CD4-positive, alpha-beta T cell treated with Interferon gamma for 1 hour (primary cell): ENCODE measurements at regions not wholly inside any gene's neighbourhood (a gene's known extent, or its start where the extent isn't known, plus 50 kb on each side); places are given as distances from the start of the nearest gene placed in this dataset.
"Not testable (repeated sequence)": the region's sequence is repeated elsewhere in the genome, so short reads cannot be mapped to it uniquely, and the experiment has no call there.

Source experiments
- DNase-seq: peaks from one replicate; pipeline ENCODE4 v3.0.0-alpha.2; 2020

DNA sequence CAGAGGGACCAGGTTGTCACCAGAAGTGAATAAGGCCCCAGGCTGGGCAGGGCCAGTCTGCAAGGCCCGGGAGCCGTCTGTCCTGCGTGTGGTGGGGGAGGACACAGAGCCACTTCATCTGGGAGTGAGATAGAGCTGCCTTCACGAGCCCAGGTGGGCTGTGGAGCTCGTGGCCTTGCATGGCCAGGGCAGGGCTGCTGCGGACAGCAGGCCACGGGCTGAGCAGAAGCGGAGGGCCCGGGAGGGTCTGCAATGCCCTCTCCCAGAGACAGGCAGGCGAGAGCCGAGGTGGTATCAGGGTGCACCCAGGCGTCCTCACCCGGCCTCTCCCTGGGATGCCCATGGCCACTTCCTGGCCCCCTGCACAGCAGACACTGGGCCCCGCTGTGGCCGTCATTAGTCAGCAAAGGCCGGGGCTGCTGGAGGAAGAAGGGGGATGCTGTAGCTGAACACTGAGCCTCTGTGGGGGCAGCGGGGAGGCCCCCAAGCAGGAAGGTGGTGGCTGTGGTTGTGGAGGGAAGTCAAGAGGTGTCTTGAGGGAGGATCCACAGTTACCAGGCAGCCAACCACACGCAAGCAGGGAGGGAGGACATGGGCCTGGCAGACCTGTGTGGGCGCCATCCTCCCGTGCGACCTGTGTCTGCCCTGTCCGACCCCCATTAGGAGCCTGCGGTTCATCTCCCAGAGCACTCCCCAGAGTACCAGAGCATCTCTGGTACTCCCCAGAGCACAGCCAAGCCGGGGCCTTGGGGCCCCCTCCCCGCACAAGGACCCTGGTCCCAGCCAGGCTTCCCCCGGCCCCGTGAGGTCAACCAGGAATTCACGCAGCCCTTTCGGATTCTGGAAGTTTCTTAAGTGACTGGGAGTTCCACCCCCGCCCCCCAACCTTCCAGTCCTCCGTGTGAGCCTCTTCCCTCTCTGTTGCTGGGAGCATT is 1109.5 kb downstream of the BRD1 start:
- no peak for DNase-seq

DNA sequence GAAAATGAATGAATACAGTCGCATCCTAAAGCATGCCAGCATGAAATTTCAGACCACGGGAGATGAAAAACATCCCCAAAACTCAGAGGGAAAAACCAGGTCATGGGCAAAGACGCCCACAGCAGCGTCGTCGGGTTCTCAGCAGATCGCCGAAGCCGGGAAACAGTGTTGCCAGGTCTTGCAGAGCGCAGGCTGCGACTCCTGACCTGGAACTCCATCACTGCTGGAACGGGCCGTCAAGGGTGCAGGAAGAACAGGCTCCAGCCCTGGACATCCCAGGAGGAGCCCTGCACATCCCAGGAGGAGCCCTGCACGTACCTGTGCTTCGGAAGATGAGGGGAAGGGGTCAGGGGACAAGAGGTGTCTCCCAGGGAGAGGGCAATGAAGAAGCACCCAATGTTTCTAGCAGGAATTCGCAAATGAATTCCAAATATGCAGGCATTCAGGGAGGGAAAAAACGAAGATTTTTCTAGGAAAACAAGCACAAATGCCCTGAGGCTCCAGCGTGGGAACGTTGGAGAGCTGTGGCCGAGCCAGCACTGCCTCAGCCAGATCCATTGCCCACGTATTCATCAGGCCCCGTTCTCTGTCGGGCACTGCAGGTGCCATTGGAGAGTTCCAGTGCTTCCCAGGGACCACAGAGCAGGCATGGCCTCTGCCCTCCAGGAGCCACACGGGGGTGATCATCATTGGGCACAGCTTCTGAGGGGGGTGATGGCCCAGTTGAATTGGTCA is 1110.4 kb downstream of the BRD1 start:
- no peak for DNase-seq

DNA sequence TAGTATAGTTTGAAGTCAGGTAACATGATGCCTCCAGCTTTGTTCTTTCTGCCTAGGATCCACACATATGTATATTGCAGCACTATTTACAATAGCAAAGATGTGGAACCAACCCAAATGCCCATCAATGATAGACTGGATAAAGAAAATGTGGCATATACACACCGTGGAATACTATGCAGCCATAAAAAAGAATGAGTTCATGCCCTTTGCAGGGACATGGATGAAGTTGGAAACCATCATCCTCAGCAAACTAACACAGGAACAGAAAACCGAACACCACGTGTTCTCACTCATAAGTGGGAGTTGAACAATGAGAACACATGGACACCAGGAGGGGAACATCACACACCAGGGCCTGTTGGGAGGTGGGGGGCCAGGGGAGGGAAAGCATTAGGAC is 1111.5 kb downstream of the BRD1 start:
- DNase-seq: not testable (repeated sequence)

DNA sequence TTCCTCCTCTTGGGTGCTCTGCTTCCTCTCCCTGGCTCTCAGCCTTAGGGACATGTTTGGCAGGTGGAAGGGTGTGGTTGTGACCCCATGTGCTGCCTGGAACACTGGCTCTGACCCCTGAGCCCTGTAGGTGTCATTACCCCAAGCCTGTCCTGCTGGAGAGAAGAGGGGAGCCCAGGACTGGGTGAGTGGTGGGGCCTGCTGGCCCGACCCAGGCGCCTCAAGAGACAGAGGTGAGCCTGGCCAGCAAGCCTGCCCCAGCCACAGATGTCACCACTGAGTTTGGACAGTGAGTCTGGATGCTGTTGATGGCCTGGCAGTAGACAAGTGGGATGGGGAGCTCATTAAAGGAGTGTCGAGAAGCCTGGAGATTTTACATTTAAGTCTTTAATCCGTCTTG is 1112.2 kb downstream of the BRD1 start:
- no peak for DNase-seq

DNA sequence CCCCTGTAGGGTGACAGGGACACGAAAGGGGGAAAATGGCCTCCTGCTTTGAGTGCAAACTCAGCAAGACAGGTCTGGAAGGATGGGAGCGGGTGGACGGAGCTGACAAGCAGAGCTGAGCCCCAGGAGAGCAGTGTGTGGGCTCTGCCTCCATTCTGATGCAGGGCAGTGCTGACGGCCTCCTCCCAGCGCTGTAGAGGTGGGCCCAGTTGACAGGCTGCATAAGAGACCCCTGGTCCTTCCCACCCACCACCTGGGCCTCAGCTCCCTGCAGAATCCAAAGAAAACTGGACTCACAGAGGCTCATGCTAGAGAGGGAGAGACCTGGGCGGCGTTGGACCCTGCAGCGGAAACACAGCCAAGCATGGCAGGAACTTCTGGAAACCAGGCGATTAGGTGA is 1113.4 kb downstream of the BRD1 start:
- no peak for DNase-seq

DNA sequence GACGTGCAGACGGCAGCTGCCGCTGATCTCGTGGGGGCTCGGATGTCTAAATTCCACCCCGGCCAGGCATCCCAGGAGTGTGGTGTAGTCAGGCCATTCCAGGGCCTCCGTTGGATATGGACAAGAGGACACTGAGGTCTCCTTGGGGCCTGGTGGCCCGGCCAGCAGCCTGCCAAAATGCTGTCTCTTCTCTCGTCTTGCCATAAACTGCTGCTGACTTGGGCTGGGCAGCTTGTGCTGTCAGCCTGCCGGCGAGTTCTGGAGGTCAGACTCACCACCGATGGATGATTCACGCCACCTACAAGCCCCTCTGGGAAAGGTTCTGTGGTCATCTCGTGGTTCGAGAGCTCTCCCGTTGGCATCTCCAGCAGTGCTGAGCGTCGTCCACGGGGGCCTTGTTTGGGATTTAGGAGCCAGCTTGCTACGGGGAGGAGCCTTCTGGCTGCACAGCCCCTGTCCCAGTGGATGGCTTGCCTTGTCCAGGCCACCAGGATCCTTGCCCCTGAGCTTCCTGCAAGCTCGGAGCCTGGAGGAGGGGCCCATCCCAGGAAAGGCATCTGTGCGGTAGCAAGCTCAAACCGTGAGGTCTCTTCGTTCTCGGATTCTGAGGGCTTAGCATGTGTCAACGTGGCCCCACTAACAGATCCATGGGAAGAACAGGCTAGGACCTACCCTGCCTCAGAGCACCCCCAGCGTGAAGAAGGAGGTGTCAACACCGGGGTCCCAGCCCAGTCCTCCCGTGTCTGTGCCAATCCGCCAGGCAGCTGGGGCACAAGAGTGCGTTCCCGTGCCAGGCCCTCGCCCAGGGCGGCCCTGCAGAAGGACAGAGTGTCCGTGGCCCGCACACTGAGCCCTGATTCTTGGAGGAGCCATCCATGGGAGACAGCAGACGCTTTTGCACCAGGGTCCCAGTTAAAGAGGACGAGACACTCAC is 1114.1 kb downstream of the BRD1 start:
- DNase-seq: no peak

DNA sequence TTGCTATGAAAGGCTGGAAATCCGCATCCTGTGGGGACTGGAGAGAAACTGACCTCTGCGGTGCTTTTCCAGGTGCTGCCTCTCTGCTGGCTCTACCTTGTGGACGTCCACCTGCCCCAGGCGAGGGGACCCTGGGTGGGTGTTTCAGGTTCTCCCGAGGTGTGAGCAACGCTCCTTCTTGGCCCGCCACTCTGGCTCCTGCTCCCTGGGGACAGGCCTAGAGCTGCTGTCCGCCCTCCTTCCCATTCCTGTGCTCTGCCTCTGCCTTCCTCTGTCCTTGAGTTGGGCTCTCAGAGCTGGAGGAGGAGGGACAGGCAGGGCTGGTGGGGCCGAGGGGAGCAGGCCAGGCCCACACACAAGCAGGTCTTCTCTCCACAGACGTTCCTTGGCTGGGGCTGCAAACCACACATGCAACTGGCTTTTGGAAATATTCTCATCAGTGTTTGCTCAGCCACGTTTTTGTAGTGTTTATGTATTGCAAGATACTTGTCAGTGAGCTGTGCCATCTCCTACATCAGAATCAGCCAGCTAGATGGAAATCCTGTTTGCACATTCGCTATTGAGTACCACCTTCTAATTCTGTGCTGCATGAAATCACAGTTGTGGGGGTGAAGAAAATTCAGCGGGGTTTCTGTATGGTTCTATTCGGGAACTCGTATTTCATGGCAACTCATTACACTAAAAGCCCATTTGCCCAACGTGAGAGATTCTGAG is 1115.0 kb downstream of the BRD1 start:
- DNase-seq: no peak

DNA sequence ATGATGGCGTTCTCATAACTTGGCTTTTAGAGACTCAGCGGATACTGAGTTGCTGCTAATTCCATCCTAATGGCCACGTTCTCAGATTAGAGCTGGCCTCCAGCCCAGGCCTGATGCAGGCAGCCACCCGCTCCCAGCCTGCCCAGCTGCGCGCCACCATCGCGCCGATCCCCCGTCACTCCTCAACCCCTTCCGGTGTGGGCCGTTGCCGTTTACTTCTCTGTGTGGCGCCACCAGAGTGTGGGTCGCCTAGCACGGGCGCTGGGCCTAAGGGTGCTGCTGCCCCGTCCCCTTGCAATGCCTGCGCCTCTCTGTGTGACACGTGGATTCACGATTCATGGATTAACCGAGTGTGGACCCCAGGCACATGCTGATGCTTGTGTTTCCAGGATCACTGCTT is 1116.0 kb downstream of the BRD1 start:
- DNase-seq: no peak

DNA sequence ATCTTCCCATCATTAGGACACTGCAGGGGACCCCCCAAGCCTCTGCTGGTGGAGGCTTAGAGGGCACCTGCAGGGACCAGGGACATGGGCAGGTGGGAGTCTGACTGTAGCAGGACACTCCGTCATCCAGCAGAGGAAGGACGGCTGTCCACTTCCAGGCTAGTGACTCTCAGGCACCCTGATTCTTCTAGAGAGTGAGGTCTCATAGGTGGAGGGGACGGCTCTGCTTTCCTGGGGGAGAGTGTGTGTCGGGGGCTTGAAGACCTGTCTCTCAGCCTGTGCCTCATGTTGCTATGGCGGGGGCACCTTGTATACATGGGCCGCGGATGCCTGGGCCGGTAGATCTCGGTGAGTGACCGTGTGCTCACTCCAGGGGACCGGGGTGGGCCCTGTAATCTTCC is 1116.6 kb downstream of the BRD1 start:
- DNase-seq: no peak

DNA sequence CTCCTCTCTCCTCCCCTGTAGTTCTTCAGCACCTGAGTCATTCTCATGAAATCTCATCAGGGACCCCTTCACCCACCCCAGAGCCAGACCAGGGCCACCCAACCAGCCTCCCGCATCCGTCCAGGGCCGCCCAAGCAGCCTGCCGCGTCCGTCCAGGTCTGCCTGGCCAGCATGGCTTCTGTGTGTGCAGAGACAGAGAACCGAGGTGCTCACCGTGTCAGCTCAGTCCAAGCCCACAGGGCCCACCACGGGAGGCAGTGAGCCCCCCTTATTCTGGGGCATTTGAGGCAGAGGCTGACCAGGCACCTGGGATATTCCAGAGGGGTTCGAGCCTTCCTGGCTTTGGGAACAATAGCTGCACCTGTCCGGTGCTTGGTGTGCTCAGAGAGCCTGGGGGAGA is 1117.3 kb downstream of the BRD1 start:
- no peak for DNase-seq

DNA sequence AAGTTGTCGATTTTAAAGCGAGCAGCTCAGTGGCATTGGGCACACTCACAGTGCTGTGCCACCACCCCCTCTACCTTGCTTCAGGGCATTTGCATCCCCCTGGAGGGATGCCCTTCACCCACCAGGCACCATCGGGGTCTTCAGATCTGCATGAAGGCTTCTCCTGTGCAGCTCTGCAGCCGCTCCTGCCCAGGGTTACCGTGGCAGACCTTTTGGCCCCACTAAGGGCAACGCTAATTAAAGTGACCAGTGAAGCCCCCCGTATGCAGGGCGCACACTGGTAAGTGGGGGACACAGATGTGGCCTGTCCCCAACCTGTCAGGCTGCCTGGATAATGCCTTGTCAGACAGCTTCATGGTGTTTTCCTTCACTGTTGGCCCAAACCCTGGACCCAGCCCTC is 1117.7 kb downstream of the BRD1 start:
- DNase-seq: no peak

DNA sequence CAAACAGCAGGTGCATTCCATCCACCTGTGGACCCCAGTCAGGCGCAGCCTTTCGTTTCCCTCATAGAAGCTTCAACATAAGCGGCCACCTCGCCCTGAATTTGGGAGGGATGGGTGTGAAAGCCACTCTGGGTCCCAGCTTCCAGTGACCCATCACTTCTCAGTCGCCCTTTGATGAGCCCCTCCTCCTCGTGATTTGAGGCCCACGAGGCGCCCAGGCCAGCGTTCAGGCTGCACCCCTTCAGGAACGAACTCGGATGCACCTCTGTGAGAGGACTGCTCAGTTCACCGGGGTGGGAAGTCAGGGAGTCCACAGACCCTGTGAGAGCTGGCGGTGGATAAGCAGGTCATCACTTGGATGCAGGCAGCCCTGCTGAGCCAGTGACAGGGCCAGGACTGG is 1118.2 kb downstream of the BRD1 start:
- no peak for DNase-seq

DNA sequence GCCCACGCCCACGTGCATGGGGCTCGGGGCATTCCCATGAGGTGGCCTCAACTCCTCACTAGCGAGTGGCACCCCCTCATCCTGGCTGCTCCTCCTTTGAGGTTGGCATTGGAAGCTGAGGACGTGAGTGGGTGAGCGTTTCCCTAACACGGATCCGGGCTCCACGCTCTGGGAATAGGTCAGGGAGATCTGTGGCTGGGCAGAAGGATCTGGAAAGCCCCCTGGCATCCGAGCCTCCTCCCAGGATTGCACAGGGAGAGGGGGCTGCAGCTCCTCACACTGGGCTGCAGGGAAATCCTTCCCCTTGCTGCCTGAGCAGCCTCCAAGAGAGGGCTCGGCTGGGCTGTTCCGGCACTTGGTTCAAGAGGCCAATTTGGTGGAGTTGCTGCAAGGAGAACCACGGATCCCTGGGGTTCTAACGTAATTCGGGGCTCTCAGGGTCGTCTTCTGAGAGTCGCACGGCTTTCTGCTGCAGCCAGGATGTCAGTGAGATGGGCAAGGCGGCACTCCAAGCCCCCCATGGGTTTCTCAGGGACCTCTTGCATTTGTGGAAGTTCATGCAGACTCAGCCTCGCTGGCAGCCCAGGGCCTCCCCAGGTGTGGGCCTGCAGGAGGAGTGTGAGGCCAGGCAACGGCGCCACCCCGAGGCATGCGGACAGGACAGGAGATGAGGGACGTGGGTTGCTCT is 1119.0 kb downstream of the BRD1 start:
- no peak for DNase-seq

DNA sequence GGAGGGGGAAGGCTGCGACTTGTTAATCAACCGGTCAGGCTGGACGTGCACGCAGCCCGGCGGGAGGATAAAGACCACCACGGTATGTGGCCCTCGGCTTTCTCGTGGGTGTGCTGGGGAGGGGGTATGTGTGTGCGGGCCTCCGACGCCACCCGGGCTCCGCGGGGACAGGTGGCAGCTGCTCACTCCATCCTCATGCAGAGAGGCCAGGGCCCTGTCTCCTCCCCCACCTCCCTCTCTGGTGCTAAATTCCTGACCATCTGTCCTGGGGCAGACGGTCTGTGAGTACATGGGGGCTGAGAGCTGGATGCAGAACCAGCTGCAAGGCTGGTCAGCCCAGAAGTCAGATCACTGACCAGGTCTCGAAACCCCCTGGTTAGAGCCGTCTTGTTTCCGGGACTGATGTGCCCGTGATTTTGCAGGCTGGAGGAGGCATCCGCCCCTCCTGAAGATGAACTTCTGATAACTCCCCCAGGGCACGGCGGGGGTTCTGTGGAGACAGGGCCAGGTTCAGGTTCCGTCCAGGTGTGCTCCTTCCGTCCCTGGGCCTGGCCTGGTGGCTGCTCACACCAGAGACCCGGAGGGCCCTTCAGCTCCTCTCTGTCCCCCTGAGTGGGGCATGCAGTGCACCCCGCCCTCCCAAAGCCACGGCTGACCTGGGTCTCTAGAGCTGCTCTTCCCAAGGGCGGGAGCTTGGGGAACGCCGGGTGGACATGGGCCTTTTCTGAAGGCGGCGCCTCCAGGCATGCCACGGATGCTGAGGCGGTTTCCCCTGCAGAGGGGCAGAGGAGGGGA is 1119.7 kb downstream of the BRD1 start:
- no peak for DNase-seq

DNA sequence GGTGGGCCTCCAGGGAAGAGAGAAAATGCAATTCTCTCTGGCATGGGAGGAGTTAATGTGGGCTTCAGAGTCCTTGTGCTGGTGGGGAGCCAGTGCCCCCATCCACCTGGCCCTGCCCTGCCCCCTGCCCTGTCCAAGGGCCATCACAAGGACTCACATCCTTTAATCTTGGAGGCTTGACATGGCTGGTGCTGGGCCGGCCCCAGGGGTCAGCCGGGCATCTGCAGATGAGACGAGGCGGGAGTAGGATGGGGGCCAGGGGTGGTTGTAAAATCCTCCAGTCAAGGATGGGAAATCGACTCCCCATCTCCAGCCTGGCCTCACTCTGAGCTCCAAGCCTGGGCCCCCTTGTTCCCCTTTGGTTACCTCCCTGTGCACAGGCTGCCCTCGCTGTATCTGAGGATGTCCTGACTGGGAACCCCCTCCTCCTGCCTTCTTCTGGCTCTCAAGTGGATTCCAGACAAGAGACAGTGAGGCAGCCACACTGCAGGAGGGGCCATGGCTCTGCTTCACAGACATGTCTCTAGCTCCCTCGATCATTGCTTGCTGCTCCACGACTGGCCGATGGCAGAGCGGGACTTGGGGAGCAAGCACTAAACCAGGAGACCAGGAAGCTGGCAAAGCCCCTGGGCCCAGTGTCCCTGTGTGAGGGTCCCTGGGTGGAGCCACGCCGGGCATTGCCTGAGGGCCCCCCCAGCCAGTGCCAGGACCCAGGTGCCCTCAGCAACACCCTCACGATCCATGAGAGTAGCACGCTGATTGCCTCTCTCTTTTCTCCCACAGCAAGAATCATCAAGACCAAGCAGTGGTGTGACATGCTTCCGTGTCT is 1120.5 kb downstream of the BRD1 start:
- DNase-seq: no peak

DNA sequence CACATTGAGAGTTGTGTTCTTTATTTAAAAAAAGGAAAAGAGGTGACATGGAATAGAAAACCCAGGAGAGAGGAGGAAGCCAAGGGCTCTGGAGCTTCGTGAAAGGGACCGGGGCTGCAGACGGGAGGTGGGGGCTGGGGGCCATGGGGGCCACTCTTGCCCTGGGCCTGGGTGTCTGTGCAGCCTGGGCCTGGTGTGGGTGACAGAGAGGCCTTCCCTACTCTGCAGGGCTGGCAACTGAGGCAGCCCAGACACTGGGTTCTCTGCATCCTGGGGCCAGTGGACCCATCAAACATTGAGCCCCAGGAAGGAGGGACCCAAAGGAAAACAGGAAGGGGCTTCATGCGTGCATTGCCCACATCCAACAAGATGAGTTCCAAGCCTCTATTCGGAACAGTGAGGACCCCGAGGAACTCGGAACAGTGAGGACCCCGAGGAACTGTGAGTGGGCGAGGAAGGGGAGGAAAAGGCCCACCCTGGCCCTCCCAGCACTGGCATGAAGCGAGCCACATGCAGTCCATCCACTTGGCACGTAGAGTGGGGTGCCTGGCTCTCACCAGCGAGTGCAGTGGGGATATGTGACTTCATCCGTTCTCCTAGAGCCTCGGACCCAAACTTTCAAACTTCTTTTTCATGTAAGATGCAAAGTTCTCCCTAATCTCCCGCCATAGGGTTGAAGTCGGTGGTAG is 1121.6 kb downstream of the BRD1 start:
- no peak for DNase-seq

DNA sequence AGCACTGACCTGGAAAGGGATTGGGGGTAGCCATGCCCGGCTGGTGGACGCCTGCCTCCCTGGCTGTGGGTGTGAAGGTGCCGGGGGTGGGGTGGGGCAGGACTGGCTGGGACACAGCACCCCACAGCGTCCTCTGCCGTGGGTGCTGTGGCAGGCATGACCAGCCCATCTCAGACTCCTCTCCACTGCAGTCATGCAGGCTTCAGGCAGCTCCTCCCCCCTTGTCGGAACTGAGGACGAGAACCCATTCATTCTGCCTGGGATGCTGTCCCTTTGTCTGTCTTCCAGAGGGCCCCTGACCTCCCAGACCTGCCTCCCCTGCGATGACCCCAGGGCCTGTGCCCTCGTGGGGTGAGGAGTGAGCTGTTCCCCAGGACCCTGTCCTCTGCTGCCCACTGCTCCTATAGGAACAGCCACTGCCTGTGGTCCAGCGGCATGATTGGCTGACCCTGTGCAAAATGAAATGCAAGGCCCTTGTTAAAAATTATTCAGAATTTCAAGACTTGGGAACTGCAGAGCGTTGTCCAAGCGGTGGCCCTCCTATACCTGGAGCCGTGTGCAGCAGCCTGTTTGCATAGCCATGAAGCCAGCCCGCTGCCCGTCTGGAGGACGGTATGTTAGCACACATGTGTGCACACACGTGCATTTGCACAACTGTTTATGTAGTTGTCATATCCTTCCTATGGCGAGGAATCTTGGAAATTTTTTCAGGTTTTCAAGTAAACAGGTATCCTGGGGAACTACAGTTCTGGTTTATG is 1122.3 kb downstream of the BRD1 start:
- no peak for DNase-seq

DNA sequence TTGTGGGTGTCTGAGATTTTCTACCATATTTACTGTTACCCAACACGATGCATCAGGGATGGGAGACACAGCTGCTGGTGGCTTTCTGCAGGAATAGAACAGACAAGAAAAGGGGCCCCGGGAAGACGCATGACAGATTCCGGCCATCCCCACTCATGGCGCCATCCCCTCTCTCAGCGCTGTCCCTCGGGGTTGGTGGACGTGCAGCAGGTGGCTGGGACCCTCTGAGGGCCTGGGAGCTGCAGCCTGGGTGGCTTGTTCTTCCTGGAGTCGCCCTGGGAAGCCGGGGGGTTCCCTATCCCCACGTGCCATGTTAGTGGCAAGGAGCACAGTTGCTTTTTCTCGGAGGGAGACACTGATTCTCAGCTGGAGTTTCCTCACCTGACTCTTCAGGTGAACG is 1123.3 kb downstream of the BRD1 start:
- no peak for DNase-seq
